Suppressor macrophage (primary cell): ENCODE measurements at regions not wholly inside any gene's neighbourhood (a gene's known extent, or its start where the extent isn't known, plus 50 kb on each side); places are given as distances from the start of the nearest gene placed in this dataset.

Source experiments
- DNase-seq, 4 experiments: peaks; one replicate each; pipeline ENCODE4 v3.0.0-alpha.2; 2020 to 2022

DNA sequence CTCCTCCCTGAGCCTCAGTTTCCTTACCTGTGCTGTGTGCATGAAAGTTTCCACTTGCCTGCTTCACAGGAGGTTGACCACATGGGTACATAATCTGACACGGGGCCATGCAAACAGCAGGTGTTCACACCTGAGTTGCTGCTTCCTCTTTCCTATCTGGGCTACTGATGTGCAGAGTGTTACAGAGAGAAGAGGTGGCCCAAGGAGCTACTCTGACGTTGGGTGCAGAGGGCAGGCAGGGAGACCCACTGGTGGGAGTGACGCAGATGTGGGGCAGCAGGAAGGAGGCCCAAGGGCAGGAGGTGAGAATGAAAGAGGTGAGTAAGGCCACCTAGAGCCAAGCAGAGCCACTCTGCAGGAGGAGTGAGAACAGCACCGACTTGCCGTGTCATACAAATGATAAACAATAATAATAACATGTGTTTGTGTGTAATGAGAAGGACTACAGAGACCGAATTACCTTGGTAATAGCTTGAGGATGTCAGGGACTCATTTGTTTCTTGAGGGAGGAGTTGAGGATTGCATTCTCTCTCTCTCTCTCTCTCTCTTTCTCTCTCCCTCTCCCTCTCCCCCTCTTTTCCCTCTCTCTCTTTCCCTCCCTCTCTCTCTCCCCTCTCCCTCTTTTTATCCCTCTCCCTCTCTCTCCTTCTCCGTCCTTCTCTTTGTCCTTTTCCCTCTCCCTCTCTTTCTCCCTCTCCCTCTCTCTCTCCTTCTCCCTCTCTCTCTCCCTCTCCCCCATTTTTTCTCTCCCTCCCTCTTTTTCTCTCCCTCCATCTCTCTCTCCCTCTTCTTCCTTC is 87.4 kb upstream of the IGSF21 start:
- no peak for DNase-seq

DNA sequence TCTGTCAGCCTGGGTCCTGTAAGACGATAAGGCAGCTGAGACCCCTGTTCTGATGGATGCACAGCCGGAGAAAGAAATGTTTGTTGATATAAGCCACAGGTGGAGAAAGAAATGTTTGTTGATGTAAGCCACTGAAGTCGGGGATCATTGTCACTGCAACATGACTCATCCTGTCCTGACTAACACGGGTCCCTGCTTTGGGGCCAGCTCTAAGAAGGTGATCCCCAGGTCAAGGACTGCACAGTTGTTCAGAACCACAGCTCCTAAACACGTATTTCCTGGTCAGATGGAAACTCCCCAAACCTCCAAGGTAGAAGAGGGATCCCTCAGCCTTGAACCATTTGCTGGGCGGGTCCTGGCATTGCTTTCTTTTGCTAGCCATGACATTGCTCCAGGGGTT is 86.4 kb upstream of the IGSF21 start:
- no peak for DNase-seq

DNA sequence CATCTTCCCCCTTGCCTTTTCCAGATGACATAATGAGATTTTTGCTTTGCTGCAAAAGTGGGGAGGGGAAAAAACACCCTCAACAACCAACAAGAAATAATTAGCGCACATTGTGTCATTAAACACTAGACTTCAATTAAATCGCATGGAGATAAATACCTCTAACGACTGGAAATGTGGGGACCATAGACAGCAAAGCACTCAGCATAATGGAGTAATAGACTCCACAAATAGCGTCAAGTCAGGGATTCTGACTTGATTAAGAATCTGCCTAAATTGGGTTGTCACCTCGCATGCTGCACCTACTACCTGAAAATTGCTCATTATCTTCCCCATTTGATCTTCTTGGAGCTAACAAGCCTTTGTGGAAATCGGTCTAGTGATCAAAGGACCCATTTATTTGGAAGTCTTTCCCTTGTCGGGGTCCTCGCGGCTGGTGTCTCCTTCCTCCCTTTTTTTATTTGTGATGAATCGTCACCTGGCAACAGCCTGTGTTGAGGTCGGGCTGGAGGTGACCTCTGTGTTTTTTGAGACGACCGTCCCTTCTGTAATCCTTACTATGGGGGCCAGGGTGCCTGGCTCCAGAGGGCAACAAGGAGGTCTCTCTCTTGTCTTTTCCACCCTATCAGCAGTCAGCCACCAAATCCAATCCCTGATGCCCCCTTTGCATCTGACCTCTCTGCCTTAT is 75.3 kb upstream of the IGSF21 start:
- DNase-seq, result no peak

DNA sequence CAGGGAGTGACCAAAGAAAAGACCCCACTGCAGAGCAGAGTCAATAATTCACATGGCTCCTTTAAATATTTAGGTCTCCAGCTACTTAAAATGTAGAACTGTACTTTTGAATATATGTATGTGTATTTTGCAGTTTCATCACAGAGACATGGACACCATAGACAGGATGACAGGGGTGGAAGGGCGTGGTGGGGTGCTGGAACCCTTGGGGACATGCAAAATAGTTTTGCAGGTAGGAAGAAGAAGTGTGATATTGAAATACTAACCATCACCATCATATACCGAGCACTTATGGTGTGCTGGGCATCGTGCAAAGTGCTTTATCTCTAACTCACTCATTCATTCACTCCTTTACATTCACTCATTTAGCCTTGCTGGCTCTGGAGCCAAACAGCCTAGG is 72.5 kb upstream of the IGSF21 start:
- DNase-seq, result no peak

DNA sequence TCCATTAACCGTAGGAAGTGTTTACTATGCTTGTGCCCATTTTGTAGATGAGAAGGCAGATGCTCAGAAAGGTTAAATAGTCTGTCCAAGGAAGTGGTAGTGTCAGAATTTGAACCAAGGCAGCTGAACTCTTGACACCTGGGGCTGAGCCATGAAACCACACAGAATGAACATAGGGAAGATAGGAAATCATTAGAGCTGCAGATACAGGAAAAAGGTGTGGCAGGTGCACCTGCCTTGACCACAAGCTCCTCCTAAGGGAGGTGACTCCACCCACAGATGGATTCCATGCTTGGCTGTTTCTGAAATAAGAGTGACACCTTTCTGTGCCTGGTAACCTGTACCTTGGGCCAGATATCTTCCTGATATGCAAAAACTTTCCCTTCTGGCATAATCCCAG is 69.9 kb upstream of the IGSF21 start:
- no peak for DNase-seq

DNA sequence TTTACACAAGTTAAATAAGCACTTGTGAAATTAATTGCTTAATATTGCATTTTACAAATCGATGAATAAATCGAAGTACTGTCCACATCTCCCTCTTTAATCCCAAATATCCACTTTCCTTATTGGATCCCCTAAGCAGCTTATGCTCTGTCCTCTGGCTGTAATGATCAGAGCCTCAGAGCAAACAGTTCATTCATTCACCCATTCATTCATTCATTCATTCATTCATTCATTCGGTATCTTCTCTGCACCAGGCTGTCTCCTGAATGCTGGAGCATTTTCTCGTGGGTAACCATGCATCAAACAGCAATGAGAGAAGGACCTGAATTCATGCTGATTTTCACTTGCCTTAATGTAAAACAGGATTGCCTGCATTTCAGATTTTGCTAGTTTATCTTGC is 69.5 kb upstream of the IGSF21 start:
- DNase-seq, result no peak

DNA sequence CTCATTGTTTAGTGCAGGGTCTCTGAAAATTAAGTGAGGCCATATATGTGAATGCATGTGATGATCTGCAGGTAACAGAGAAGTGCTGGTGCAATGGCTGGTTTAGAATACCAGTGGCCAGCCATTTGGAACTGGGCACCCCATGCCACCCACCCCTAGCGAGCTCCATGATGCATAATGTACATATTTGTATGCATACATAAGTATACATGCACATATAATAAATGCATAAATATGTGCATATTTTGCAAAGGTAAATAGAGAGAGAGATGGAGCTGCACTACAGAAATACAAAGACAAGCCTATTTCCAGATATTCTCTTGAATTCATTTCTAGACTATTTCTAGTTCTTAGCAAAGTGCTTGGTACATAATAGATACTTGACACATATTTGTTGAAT is 68.5 kb upstream of the IGSF21 start:
- DNase-seq, result no peak

DNA sequence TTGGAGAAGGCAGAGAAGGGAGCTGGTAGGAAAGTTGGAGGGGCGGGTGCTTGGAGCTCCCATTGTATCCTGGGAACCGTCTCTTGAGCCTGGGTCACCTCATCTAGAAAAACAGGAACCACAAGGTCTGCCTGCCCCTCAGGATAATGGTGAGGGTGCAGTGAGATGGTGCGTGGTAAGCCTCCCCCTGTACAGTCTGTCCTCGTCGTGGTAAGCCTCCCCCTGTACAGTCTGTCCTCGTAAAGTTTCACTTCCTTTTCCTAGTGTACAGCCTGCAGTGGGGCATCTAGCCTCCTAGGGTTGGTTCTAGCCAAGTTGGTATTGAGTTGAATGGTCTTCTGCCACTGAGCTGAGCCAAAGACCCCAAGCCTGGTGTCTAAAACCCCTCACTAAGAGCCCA is 66.5 kb upstream of the IGSF21 start:
- peak in 3 of 4 experiments; percentile 1 to 45 (median 10) for DNase-seq

DNA sequence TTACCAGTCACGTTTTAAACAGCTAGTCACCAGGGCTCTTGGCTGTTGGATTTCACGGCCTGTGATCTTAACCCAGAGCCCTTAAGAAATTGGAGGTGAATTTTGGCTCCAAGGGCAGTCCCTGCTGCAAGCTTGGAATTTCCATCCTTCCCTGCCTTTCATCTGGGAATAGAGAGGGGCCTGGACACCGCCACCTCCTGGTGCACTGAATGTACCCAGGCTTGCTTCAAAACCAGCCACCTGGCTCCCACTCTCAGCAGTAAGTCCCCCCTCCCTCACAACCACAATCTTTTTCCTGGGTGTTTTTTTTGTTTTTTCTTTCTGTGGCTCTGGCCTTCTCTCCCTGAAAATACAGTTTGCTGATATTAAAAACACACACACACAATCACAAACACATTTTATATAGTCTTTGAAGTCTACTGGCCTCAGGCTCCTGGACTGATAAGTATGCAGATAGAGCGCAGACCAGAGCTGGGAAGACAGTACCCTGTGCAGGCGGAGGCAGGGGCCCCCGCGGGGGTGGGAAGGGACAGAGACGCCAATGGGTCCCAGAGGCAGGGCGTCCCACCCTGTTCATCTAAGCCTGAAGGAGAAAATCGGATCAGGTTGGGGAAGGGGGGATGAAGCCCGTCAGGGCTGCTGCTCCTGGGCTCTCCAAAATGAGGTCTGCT is 65.8 kb upstream of the IGSF21 start:
- no peak for DNase-seq

DNA sequence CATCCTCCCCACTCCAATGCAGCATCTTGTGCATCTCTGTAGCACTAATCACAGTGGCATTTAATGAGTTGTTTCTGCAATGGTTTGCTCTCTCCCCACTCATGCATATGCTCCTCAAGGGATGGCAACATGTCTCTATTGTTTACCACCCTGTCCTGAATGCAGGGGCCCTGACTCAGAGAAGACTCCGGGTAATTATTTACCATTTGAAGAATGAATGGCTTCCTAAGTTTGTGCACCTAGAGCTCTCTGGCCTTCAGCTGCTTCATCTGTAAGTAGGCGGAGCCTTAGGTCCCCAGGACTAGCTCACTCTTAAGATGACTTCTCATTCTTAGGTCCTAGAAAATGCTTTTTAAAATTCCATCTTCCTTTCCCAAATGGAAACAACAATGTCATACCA is 63.7 kb upstream of the IGSF21 start:
- DNase-seq, result no peak

DNA sequence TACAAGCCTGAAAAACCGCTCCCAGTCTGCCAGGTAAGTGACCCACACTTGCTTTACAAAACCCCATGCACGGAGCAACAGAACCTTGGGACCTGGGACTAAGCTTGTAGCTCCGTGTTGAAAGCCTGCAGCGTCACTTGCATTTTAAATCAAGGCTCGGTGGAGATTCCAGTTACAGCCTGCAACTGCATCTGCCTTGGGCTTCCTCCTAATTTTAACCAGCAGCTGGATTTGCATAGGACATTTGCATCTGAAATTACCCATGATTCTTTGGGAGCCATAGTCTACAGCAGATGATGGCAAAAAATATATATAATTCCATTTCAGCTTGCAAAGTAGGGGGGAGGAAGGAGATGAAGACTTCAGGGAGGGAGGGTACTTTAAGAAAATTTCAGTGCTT is 62.4 kb upstream of the IGSF21 start:
- no peak for DNase-seq

DNA sequence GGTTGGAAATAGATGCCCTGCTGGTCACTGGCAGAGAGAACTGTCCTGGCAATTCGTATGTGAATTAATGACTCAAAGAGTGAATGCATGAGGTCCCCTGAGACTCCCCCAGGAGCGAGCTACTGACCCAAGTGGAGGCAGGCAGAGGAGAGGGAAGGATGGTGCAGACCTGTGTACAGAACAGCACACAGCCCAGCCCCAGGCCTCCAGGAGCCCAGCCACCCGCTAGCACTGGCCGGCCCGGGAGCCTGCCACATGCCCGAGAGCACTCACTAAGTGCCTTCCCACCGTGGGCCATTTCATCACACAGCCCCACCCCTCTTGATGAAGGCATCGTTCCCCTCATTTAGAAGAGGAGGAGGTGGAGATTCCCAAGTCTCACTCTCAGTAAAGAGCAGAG is 62.0 kb upstream of the IGSF21 start:
- no peak for DNase-seq

DNA sequence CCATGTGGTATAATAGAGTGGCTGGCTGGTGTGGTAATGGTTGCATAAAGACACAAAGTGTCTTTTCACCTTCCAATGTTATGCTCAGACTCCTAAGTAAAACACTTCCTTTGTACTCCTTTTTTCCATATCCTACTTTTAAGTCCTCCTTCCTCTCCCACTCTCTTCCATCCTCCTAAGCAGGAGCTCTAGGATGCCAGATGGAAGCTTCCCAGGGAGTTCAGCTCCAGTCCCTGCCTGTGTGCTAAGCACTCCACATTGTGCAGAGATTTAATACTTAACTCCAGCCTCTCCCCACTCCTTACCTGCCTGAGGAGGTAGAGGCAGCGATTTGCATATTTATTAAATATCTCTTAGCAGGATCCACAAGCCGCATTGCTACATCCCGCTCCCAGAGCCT is 60.5 kb upstream of the IGSF21 start:
- DNase-seq, result no peak

DNA sequence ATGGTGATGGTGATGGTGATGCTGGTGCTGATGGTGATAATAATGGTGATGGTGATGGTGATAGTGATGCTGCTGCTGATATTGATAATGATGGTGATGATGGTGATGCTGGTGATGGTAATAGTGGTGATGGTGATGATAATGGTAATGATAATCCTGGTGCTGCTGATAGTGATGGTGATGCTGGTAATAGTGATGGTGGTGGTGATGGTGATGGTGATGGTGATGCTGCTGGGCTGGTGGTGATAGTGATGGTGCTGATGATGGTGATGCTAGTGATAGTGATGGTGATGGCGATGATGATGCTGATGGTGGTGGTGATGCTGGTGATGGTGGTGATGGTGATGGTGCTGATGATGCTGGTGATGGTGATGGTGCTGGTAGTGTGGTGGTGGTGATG is 58.4 kb upstream of the IGSF21 start:
- DNase-seq, result no peak

DNA sequence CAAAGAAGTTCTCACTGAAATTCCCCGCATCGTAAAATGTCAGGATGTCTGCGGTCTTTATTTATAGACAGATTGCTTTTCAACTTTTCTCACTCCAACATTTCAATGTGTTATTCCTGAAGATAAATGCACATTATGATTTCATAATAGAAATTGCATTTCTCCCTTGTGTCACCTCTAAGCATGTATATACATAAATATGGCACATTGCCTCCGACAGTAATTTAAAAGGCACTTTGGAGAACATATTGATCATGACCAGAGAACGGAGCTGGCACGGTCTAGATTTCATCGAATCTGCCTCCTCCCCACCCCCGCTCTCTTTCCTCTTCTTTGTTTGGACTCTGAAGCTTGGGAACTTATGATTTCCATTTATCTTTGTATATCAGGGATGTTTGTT is 54.9 kb upstream of the IGSF21 start:
- DNase-seq, result no peak

DNA sequence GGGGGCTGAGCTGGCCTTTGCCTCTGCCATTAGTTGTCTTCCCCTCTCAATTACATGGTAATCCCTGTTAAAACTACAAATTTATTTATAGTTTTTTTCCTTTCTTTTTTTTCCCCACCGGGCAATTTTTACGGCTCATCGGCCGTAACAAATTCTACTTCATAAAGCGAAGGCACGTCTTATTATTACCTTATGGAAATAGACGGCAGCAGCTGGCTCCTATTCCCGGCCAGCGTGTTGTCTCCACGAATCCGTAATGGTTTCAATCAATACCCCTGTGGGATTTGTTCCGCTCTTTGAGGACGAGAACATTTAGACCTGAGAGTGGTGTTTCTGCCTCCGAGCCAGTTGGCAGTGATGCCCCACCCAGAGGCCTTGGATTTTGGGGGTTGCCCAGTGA is 52.4 kb upstream of the IGSF21 start:
- no peak for DNase-seq

DNA sequence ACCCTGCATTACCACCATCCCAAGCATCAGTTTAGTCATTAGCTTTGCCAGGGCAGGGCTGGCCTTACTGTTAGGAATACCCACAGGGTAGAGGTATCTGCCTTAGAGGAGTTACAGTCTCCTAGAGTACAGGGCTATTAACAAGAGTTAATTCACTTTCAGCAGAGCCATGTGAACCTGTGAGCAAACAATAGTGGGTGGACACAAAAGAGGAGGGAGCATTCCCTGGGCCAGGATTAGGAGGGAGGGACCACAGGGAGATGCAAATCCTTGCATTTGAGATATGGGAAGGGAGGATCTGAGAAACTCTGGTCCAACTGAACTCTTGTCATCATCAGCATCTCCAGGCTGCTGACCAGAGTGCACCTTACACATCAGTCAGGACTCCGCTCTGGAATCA is 51.1 kb upstream of the IGSF21 start:
- DNase-seq, result no peak

DNA sequence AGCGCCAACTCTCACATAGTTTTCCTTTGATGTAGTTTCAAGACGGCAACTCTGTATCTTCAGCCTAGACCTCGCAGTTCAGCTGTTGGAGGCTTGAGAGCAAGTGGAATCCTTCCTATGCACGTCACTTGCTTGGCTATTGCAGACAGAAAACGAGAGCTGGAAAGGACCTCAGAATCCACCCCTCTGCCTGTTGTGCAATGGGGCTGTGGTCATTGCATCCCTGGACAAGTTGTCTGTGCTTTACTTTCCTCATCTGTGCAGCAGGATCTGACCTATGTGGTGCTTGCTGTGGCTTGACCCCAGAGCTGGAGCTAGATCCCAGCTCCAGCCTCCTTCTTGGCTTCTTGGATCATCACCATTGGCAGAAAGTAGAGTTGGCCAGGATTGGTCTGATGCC is 50.0 kb upstream of the IGSF21 start:
- no peak for DNase-seq
